ENCODE measurements at regions not wholly inside any gene's neighbourhood (a gene's known extent, or its start where the extent isn't known, plus 50 kb on each side); places are given as distances from the start of the nearest gene placed in this dataset.

GRCh38 chr19:31518216-31519020, 169.2 kb upstream of the TSHZ3 start:
- Histone ChIP-seq H3K4me1 (ENCODE audit: insufficient read depth, insufficient read length) (no peaks in the 10 kb centered on the region), H3K4me3 (ENCODE audit: insufficient read length, low read depth) (no peak overlapping the region), H3K9me3 (ENCODE audit: insufficient read depth, low read length) (peaks cover 5% of the 10 kb centered on the region; the same call in 1 of the 2 replicates), H3K27me3 (ENCODE audit: insufficient read depth, insufficient read length) (no peaks in the 10 kb centered on the region), H3K9ac (ENCODE audit: insufficient read length, low read depth) (no peak overlapping the region), H3K36me3 (ENCODE audit: insufficient read depth, insufficient read length, low read length) (no peaks in the 10 kb centered on the region)
- DNase-seq (ENCODE audit: low read depth, low spot score), result no peak
- no peak for TF ChIP-seq SUZ12 (IDR thresholded peaks at IDR 0.05; ENCODE audit: extremely low read depth, insufficient read depth, insufficient read length)
- no peak for TF ChIP-seq ZNF274 (IDR thresholded peaks at IDR 0.05; ENCODE audit: low read depth, low read length)
- TF ChIP-seq YY1 (IDR thresholded peaks at IDR 0.05; ENCODE audit: insufficient read depth, insufficient read length), result no peak

- peaks cover 5% of the 10 kb centered on the region; the same call in 1 of the 2 replicates for H3K9me3 ChIP-seq (ENCODE audit: insufficient read depth, low read length)
- DNase-seq (ENCODE audit: low read depth, low spot score), result no peak
Observed at GRCh38 chr19:31519256-31519655, 170.0 kb upstream of the TSHZ3 start.

GRCh38 chr19:31519908-31520307, 170.7 kb upstream of the TSHZ3 start:
- no peaks in the 10 kb centered on the region for H3K27me3 ChIP-seq (ENCODE audit: insufficient read depth, insufficient read length)

More at GRCh38 chr19:31519256-31519655, 170.0 kb upstream of the TSHZ3 start:
- H3K4me3 ChIP-seq (ENCODE audit: insufficient read length, low read depth), result no peak overlapping the region
- no peaks in the 10 kb centered on the region for H3K27me3 ChIP-seq (ENCODE audit: insufficient read depth, insufficient read length)
- H3K4me1 ChIP-seq (ENCODE audit: insufficient read depth, insufficient read length), result no peaks in the 10 kb centered on the region
- no peak overlapping the region for H3K9ac ChIP-seq (ENCODE audit: insufficient read length, low read depth)
- no peak for TF ChIP-seq ZNF274 (IDR thresholded peaks at IDR 0.05; ENCODE audit: low read depth, low read length)
- TF ChIP-seq YY1 (IDR thresholded peaks at IDR 0.05; ENCODE audit: insufficient read depth, insufficient read length), result no peak
- no peak for TF ChIP-seq SUZ12 (IDR thresholded peaks at IDR 0.05; ENCODE audit: extremely low read depth, insufficient read depth, insufficient read length)
- H3K36me3 ChIP-seq (ENCODE audit: insufficient read depth, insufficient read length, low read length), result no peaks in the 10 kb centered on the region

GRCh38 chr19:31520633-31521032, 171.4 kb upstream of the TSHZ3 start:
- no peaks in the 10 kb centered on the region for H3K36me3 ChIP-seq (ENCODE audit: insufficient read depth, insufficient read length, low read length)
- H3K4me3 ChIP-seq (ENCODE audit: insufficient read length, low read depth), result no peak overlapping the region
- H3K4me1 ChIP-seq (ENCODE audit: insufficient read depth, insufficient read length), result no peaks in the 10 kb centered on the region
- peaks cover 10% of the 10 kb centered on the region; the same call in 1 of the 2 replicates for H3K9me3 ChIP-seq (ENCODE audit: insufficient read depth, low read length)
- no peak for DNase-seq (ENCODE audit: low read depth, low spot score)
- no peaks in the 10 kb centered on the region for H3K27me3 ChIP-seq (ENCODE audit: insufficient read depth, insufficient read length)
- TF ChIP-seq YY1 (IDR thresholded peaks at IDR 0.05; ENCODE audit: insufficient read depth, insufficient read length) (no peak), SUZ12 (IDR thresholded peaks at IDR 0.05; ENCODE audit: extremely low read depth, insufficient read depth, insufficient read length) (no peak), ZNF274 (IDR thresholded peaks at IDR 0.05; ENCODE audit: low read depth, low read length) (no peak)
- no peak overlapping the region for H3K9ac ChIP-seq (ENCODE audit: insufficient read length, low read depth)

More at GRCh38 chr19:31519908-31520307, 170.7 kb upstream of the TSHZ3 start:
- H3K4me3 ChIP-seq (ENCODE audit: insufficient read length, low read depth), result no peak overlapping the region
- TF ChIP-seq SUZ12 (IDR thresholded peaks at IDR 0.05; ENCODE audit: extremely low read depth, insufficient read depth, insufficient read length), result no peak
- TF ChIP-seq ZNF274 (IDR thresholded peaks at IDR 0.05; ENCODE audit: low read depth, low read length), result no peak
- TF ChIP-seq YY1 (IDR thresholded peaks at IDR 0.05; ENCODE audit: insufficient read depth, insufficient read length), result no peak
- H3K9me3 ChIP-seq (ENCODE audit: insufficient read depth, low read length), result peaks cover 5% of the 10 kb centered on the region; the same call in 1 of the 2 replicates
- no peaks in the 10 kb centered on the region for H3K36me3 ChIP-seq (ENCODE audit: insufficient read depth, insufficient read length, low read length)
- no peak overlapping the region for H3K9ac ChIP-seq (ENCODE audit: insufficient read length, low read depth)
- H3K4me1 ChIP-seq (ENCODE audit: insufficient read depth, insufficient read length), result no peaks in the 10 kb centered on the region
- DNase-seq (ENCODE audit: low read depth, low spot score), result no peak

- no peak for TF ChIP-seq YY1 (IDR thresholded peaks at IDR 0.05; ENCODE audit: insufficient read depth, insufficient read length)
- TF ChIP-seq ZNF274 (IDR thresholded peaks at IDR 0.05; ENCODE audit: low read depth, low read length), result no peak
- TF ChIP-seq SUZ12 (IDR thresholded peaks at IDR 0.05; ENCODE audit: extremely low read depth, insufficient read depth, insufficient read length), result no peak
- Histone ChIP-seq H3K27me3 (ENCODE audit: insufficient read depth, insufficient read length) (no peaks in the 10 kb centered on the region), H3K4me3 (ENCODE audit: insufficient read length, low read depth) (no peak overlapping the region), H3K9ac (ENCODE audit: insufficient read length, low read depth) (no peak overlapping the region), H3K36me3 (ENCODE audit: insufficient read depth, insufficient read length, low read length) (no peaks in the 10 kb centered on the region), H3K9me3 (ENCODE audit: insufficient read depth, low read length) (peaks cover 10% of the 10 kb centered on the region; the same call in 1 of the 2 replicates), H3K4me1 (ENCODE audit: insufficient read depth, insufficient read length) (peaks cover under 1% of the 10 kb centered on the region)
- no peak for DNase-seq (ENCODE audit: low read depth, low spot score)
Observed at GRCh38 chr19:31525610-31526147, 176.4 kb upstream of the TSHZ3 start.

- peaks cover 5% of the 10 kb centered on the region for H3K4me1 ChIP-seq (ENCODE audit: insufficient read depth, insufficient read length)
- no peaks in the 10 kb centered on the region for H3K36me3 ChIP-seq (ENCODE audit: insufficient read depth, insufficient read length, low read length)
- no peak for TF ChIP-seq ZNF274 (IDR thresholded peaks at IDR 0.05; ENCODE audit: low read depth, low read length)
- no peak for TF ChIP-seq YY1 (IDR thresholded peaks at IDR 0.05; ENCODE audit: insufficient read depth, insufficient read length)
- TF ChIP-seq SUZ12 (IDR thresholded peaks at IDR 0.05; ENCODE audit: extremely low read depth, insufficient read depth, insufficient read length), result no peak
- H3K9me3 ChIP-seq (ENCODE audit: insufficient read depth, low read length), result peaks cover 8% of the 10 kb centered on the region; the same call in 1 of the 2 replicates
- no peak overlapping the region for H3K9ac ChIP-seq (ENCODE audit: insufficient read length, low read depth)
- no peak for DNase-seq (ENCODE audit: low read depth, low spot score)
- H3K4me3 ChIP-seq (ENCODE audit: insufficient read length, low read depth), result no peak overlapping the region
- no peaks in the 10 kb centered on the region for H3K27me3 ChIP-seq (ENCODE audit: insufficient read depth, insufficient read length)
Observed at GRCh38 chr19:31527443-31527842, 178.2 kb upstream of the TSHZ3 start.

- no peak for DNase-seq (ENCODE audit: low read depth, low spot score)
- no peak overlapping the region for H3K4me3 ChIP-seq (ENCODE audit: insufficient read length, low read depth)
- peaks cover 8% of the 10 kb centered on the region; the same call in 1 of the 2 replicates for H3K9me3 ChIP-seq (ENCODE audit: insufficient read depth, low read length)
- no peak overlapping the region for H3K9ac ChIP-seq (ENCODE audit: insufficient read length, low read depth)
- H3K4me1 ChIP-seq (ENCODE audit: insufficient read depth, insufficient read length), result peaks cover 5% of the 10 kb centered on the region
- no peak for TF ChIP-seq YY1 (IDR thresholded peaks at IDR 0.05; ENCODE audit: insufficient read depth, insufficient read length)
- TF ChIP-seq ZNF274 (IDR thresholded peaks at IDR 0.05; ENCODE audit: low read depth, low read length), result no peak
- TF ChIP-seq SUZ12 (IDR thresholded peaks at IDR 0.05; ENCODE audit: extremely low read depth, insufficient read depth, insufficient read length), result no peak
- no peaks in the 10 kb centered on the region for H3K36me3 ChIP-seq (ENCODE audit: insufficient read depth, insufficient read length, low read length)
- no peaks in the 10 kb centered on the region for H3K27me3 ChIP-seq (ENCODE audit: insufficient read depth, insufficient read length)
Observed at GRCh38 chr19:31528261-31528660, 179.0 kb upstream of the TSHZ3 start.
